GM12878 (cell line): ENCODE measurements at regions not wholly inside any gene's neighbourhood (a gene's known extent, or its start where the extent isn't known, plus 50 kb on each side); places are given as distances from the start of the nearest gene placed in this dataset.

Experiments
- BRCA1 ChIP-seq: IDR thresholded peaks from 2 replicates; pipeline ENCODE4 v1.6.1; 2011; ENCODE audit warnings: low read depth, low read length, improper control_type of control experiment
- EP300 ChIP-seq, 2 experiments: fragments of 150-350 bp in 1 of 2; IDR thresholded peaks; 2 replicates each; pipeline ENCODE4 v1.6.1; 2011 to 2012; ENCODE audit warnings: low read depth in 2 of 2, low read length in 2 of 2, borderline replicate concordance in 1 of 2, improper control_type of control experiment in 1 of 2, inconsistent platforms in 1 of 2; ENCODE audit not compliant: control insufficient read depth in 1 of 2
- HDGF ChIP-seq: fragments of 450-650 bp; IDR thresholded peaks from 2 replicates; pipeline ENCODE4 v1.6.1; 2016; ENCODE audit warnings: antibody characterized with exemption
- NR2C1 ChIP-seq: fragments of 450-650 bp; IDR thresholded peaks from 2 replicates; pipeline ENCODE4 v1.6.1; 2017; ENCODE audit warnings: antibody characterized with exemption, mild to moderate bottlenecking, moderate library complexity
- SMAD5 ChIP-seq: IDR thresholded peaks from 2 replicates; pipeline ENCODE4 v1.6.1; 2016; ENCODE audit warnings: antibody characterized with exemption, low read depth
- ZNF384 ChIP-seq: IDR thresholded peaks from 2 replicates; pipeline ENCODE4 v1.6.1; 2012; ENCODE audit warnings: low read depth, mild to moderate bottlenecking, low read length, improper control_type of control experiment, borderline replicate concordance
- TF ChIP-seq, protein P1 (sequence below): fragments of 450-650 bp; IDR thresholded peaks from 2 replicates; pipeline ENCODE4 v1.6.1; 2017; ENCODE audit warnings: mild to moderate bottlenecking, moderate library complexity
- TF ChIP-seq, protein P2 (sequence below): fragments of 450-650 bp; IDR thresholded peaks from 2 replicates; pipeline ENCODE4 v1.6.1; 2016; ENCODE audit warnings: mild to moderate bottlenecking

GRCh38 chr17:79391376-79392233 lies 219.2 kb downstream of the RBFOX3 start (continued):
- TF ChIP-seq, protein P1, sequence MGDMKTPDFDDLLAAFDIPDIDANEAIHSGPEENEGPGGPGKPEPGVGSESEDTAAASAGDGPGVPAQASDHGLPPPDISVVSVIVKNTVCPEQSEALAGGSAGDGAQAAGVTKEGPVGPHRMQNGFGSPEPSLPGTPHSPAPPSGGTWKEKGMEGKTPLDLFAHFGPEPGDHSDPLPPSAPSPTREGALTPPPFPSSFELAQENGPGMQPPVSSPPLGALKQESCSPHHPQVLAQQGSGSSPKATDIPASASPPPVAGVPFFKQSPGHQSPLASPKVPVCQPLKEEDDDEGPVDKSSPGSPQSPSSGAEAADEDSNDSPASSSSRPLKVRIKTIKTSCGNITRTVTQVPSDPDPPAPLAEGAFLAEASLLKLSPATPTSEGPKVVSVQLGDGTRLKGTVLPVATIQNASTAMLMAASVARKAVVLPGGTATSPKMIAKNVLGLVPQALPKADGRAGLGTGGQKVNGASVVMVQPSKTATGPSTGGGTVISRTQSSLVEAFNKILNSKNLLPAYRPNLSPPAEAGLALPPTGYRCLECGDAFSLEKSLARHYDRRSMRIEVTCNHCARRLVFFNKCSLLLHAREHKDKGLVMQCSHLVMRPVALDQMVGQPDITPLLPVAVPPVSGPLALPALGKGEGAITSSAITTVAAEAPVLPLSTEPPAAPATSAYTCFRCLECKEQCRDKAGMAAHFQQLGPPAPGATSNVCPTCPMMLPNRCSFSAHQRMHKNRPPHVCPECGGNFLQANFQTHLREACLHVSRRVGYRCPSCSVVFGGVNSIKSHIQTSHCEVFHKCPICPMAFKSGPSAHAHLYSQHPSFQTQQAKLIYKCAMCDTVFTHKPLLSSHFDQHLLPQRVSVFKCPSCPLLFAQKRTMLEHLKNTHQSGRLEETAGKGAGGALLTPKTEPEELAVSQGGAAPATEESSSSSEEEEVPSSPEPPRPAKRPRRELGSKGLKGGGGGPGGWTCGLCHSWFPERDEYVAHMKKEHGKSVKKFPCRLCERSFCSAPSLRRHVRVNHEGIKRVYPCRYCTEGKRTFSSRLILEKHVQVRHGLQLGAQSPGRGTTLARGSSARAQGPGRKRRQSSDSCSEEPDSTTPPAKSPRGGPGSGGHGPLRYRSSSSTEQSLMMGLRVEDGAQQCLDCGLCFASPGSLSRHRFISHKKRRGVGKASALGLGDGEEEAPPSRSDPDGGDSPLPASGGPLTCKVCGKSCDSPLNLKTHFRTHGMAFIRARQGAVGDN: no peak
- TF ChIP-seq SMAD5 (no peak), NR2C1 (no peak), BRCA1 (no peak), ZNF384 (no peak), EP300 (IDR thresholded peaks at IDR 0.05; ENCODE audit: borderline replicate concordance in 1 of 2, control insufficient read depth in 1 of 2, low read depth in 2 of 2, low read length in 2 of 2) (no peak), HDGF (no peak)
- TF ChIP-seq, protein P2, sequence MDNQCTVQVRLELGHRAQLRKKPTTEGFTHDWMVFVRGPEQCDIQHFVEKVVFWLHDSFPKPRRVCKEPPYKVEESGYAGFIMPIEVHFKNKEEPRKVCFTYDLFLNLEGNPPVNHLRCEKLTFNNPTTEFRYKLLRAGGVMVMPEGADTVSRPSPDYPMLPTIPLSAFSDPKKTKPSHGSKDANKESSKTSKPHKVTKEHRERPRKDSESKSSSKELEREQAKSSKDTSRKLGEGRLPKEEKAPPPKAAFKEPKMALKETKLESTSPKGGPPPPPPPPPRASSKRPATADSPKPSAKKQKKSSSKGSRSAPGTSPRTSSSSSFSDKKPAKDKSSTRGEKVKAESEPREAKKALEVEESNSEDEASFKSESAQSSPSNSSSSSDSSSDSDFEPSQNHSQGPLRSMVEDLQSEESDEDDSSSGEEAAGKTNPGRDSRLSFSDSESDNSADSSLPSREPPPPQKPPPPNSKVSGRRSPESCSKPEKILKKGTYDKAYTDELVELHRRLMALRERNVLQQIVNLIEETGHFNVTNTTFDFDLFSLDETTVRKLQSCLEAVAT: no peak
